MCF 10A (cell line): ENCODE measurements at regions not wholly inside any gene's neighbourhood (a gene's known extent, or its start where the extent isn't known, plus 50 kb on each side); places are given as distances from the start of the nearest gene placed in this dataset.

Experiments used
- BruUV-seq: library from RNA; stranded (reverse); fragments of 400-500 nt; replicated peaks from 2 replicates; lab custom pipeline; 2021; lab: Mats Ljungman, UMichigan
- CTCF ChIA-PET: fragments of 300-600 bp; sonication (Branson Sonifier 250); formaldehyde crosslinking; extraction: SDS; loops from one replicate; lab custom pipeline; 2021; ENCODE audit warnings: antibody characterized with exemption, inconsistent platforms; lab: Yijun Ruan, JAX
- POLR2A ChIA-PET: fragments of 300-600, 350-650 bp; sonication (Branson Sonifier 250); formaldehyde crosslinking; extraction: SDS; loops from one replicate; lab custom pipeline; 2020; ENCODE audit warnings: antibody characterized with exemption, inconsistent platforms; lab: Yijun Ruan, JAX
- DNase-seq: peaks from one replicate; pipeline ENCODE4 v3.0.0-alpha.2; 2018; ENCODE audit not compliant: unreplicated experiment
- H3K27ac Mint-ChIP-seq: one replicate; pipeline ENCODE4 v1.8.0; 2022; ENCODE audit warnings: mild to moderate bottlenecking, low read depth, mixed read lengths; ENCODE audit not compliant: unreplicated experiment
- H3K27me3 Mint-ChIP-seq: one replicate; pipeline ENCODE4 v1.8.0; 2022; ENCODE audit warnings: mixed read lengths; ENCODE audit not compliant: insufficient read depth, unreplicated experiment
- H3K36me3 Mint-ChIP-seq: one replicate; pipeline ENCODE4 v1.8.0; 2022; ENCODE audit warnings: mild to moderate bottlenecking, moderate library complexity, mixed read lengths; ENCODE audit not compliant: insufficient read depth, unreplicated experiment
- H3K4me1 Mint-ChIP-seq: one replicate; pipeline ENCODE4 v1.8.0; 2022; ENCODE audit warnings: mixed read lengths; ENCODE audit not compliant: insufficient read depth, unreplicated experiment
- H3K4me3 Mint-ChIP-seq: one replicate; pipeline ENCODE4 v1.8.0; 2022; ENCODE audit warnings: mild to moderate bottlenecking, moderate library complexity, mixed read lengths; ENCODE audit not compliant: unreplicated experiment
- H3K9me3 Mint-ChIP-seq: one replicate; pipeline ENCODE4 v1.8.0; 2022; ENCODE audit warnings: mixed read lengths; ENCODE audit not compliant: unreplicated experiment
- CTCF ChIP-seq: fragments of 200-600 bp; IDR thresholded peaks from one replicate; pipeline ENCODE4 v1.8.0; 2022; ENCODE audit warnings: antibody characterized with exemption, mild to moderate bottlenecking; ENCODE audit not compliant: unreplicated experiment
- intact Hi-C: fragments of 100-400 bp; cut with micrococcal nuclease; formaldehyde crosslinking; loops from 2 replicates; pipeline ENCODE4 v1.14.1; 2022

- H3K27ac Mint-ChIP-seq, result no peak overlapping the region
- no peaks in the 10 kb centered on the region for H3K4me1 Mint-ChIP-seq
- H3K36me3 Mint-ChIP-seq, result no peaks in the 10 kb centered on the region
- H3K9me3 Mint-ChIP-seq, result no peaks in the 10 kb centered on the region
- ChIA-PET CTCF (no interaction called here), POLR2A (no interaction called here)
- no peak overlapping the region for H3K4me3 Mint-ChIP-seq
- H3K27me3 Mint-ChIP-seq, result no peaks in the 10 kb centered on the region
- intact Hi-C loops, result no loop called here
- no peak for TF ChIP-seq CTCF
- DNase-seq, result no peak
- BruUV-seq, result no TSS peak
These were observed 132.4 kb upstream of the FTMT start for GRCh38 chr5:121719255-121719654.

- BruUV-seq, result no TSS peak
- intact Hi-C loops, result no loop called here
- Mint-ChIP-seq H3K27ac (no peak overlapping the region), H3K27me3 (no peaks in the 10 kb centered on the region), H3K4me3 (no peak overlapping the region), H3K36me3 (no peaks in the 10 kb centered on the region), H3K9me3 (no peaks in the 10 kb centered on the region), H3K4me1 (no peaks in the 10 kb centered on the region)
- no peak for TF ChIP-seq CTCF
- CTCF ChIA-PET, result no interaction called here
- no peak for DNase-seq
- POLR2A ChIA-PET, result no interaction called here
These were observed 126.2 kb upstream of the FTMT start for GRCh38 chr5:121725450-121725849.

- ChIA-PET CTCF (interaction anchor here (0.7 kb wide), 1 partner anchor 33 kb away, joined by 3 read pairs; no protein-coding TSS in a partner anchor), POLR2A (no interaction called here)
- intact Hi-C loops, result no loop called here
- BruUV-seq, result no TSS peak
- Mint-ChIP-seq H3K4me1 (no peaks in the 10 kb centered on the region), H3K27ac (no peak overlapping the region), H3K4me3 (no peak overlapping the region), H3K36me3 (no peaks in the 10 kb centered on the region), H3K9me3 (no peaks in the 10 kb centered on the region), H3K27me3 (no peaks in the 10 kb centered on the region)
- no peak for TF ChIP-seq CTCF
- no peak for DNase-seq
These were observed 124.7 kb upstream of the FTMT start for GRCh38 chr5:121726991-121727390.

- no peak for DNase-seq
- Mint-ChIP-seq H3K9me3 (no peaks in the 10 kb centered on the region), H3K4me3 (no peak overlapping the region), H3K4me1 (no peaks in the 10 kb centered on the region), H3K27ac (no peak overlapping the region), H3K36me3 (no peaks in the 10 kb centered on the region), H3K27me3 (no peaks in the 10 kb centered on the region)
- intact Hi-C loops, result no loop called here
- ChIA-PET POLR2A (interaction anchor here (0.7 kb wide), 1 partner anchor 218 kb away, joined by 3 read pairs; no protein-coding TSS in a partner anchor), CTCF (interaction anchor here (0.6 kb wide), 1 partner anchor 37 kb away, joined by 3 read pairs; no protein-coding TSS in a partner anchor)
- no peak for TF ChIP-seq CTCF
- no TSS peak for BruUV-seq
These were observed 120.3 kb upstream of the FTMT start for GRCh38 chr5:121731377-121731776.
